Activated T-helper 2 cell treated with anti-CD3 and anti-CD28 coated beads, Interferon-gamma antibody, Interleukin-2, Interleukin-4, amounts not matched to agents 10 μg/mL and 5 μg/mL and 100 μg/mL, durations not matched to agents 14 hours and 24 hours and 36 hours (primary cell): ENCODE measurements at regions not wholly inside any gene's neighbourhood (a gene's known extent, or its start where the extent isn't known, plus 50 kb on each side); places are given as distances from the start of the nearest gene placed in this dataset.
"Not testable (repeated sequence)": the region's sequence is repeated elsewhere in the genome, so short reads cannot be mapped to it uniquely, and the experiment has no call there.

ENCODE experiments used
- DNase-seq: peaks from one replicate; pipeline ENCODE4 v3.0.0; 2021; ENCODE audit warnings: low spot score
- H3K27ac Mint-ChIP-seq: one replicate; pipeline ENCODE4 v1.8.0; 2021; ENCODE audit warnings: mixed read lengths
- H3K27me3 Mint-ChIP-seq: one replicate; pipeline ENCODE4 v1.8.0; 2021; ENCODE audit warnings: low read depth, mixed read lengths
- H3K36me3 Mint-ChIP-seq: one replicate; pipeline ENCODE4 v1.8.0; 2021; ENCODE audit warnings: low read depth, mixed read lengths
- H3K4me1 Mint-ChIP-seq: one replicate; pipeline ENCODE4 v1.8.0; 2021; ENCODE audit warnings: low read depth, mixed read lengths
- H3K4me3 Mint-ChIP-seq: one replicate; pipeline ENCODE4 v1.8.0; 2021; ENCODE audit warnings: low read depth, mild to moderate bottlenecking, moderate library complexity, mixed read lengths
- H3K9me3 Mint-ChIP-seq: one replicate; pipeline ENCODE4 v1.8.0; 2021; ENCODE audit warnings: mixed read lengths
- intact Hi-C: fragments of 100-400 bp; cut with micrococcal nuclease; formaldehyde crosslinking; loops from one replicate; pipeline ENCODE4 v1.15.1; 2023

GRCh38 chr9:25350011-25350410 is 328.2 kb downstream of the TUSC1 start:
- Mint-ChIP-seq H3K27me3 (no peaks in the 10 kb centered on the region), H3K9me3 (peaks cover 28% of the 10 kb centered on the region), H3K4me3 (no peak overlapping the region), H3K4me1 (no peaks in the 10 kb centered on the region), H3K36me3 (no peaks in the 10 kb centered on the region), H3K27ac (no peak overlapping the region)
- intact Hi-C loops, result no loop called here
- no peak for DNase-seq

- Mint-ChIP-seq H3K27me3 (no peaks in the 10 kb centered on the region), H3K4me1 (no peaks in the 10 kb centered on the region), H3K36me3 (no peaks in the 10 kb centered on the region), H3K4me3 (no peak overlapping the region), H3K27ac (no peak overlapping the region), H3K9me3 (peaks cover 39% of the 10 kb centered on the region)
- intact Hi-C loops, result no loop called here
- DNase-seq, result no peak
Observed at GRCh38 chr9:25322142-25322541, 356.1 kb downstream of the TUSC1 start.

GRCh38 chr9:25310961-25311360 is 367.3 kb downstream of the TUSC1 start:
- Mint-ChIP-seq H3K27me3 (no peaks in the 10 kb centered on the region), H3K9me3 (peaks cover 42% of the 10 kb centered on the region), H3K27ac (no peak overlapping the region), H3K4me1 (no peaks in the 10 kb centered on the region), H3K36me3 (no peaks in the 10 kb centered on the region), H3K4me3 (no peak overlapping the region)
- no peak for DNase-seq
- intact Hi-C loops, result no loop called here

GRCh38 chr9:25308549-25308948 is 369.7 kb downstream of the TUSC1 start:
- H3K27ac Mint-ChIP-seq, result no peak overlapping the region
- intact Hi-C loops, result no loop called here
- H3K9me3 Mint-ChIP-seq, result peaks cover 53% of the 10 kb centered on the region
- no peak for DNase-seq
- no peak overlapping the region for H3K4me3 Mint-ChIP-seq
- H3K36me3 Mint-ChIP-seq, result no peaks in the 10 kb centered on the region
- no peaks in the 10 kb centered on the region for H3K27me3 Mint-ChIP-seq
- no peaks in the 10 kb centered on the region for H3K4me1 Mint-ChIP-seq

GRCh38 chr9:25302601-25303000 is 375.6 kb downstream of the TUSC1 start:
- Mint-ChIP-seq H3K4me1 (no peaks in the 10 kb centered on the region), H3K9me3 (peaks cover 47% of the 10 kb centered on the region), H3K4me3 (no peak overlapping the region), H3K27me3 (no peaks in the 10 kb centered on the region), H3K27ac (no peak overlapping the region), H3K36me3 (no peaks in the 10 kb centered on the region)
- intact Hi-C loops, result no loop called here
- no peak for DNase-seq

GRCh38 chr9:25288195-25288594 is 390.0 kb downstream of the TUSC1 start:
- H3K9me3 Mint-ChIP-seq, intact Hi-C loops, H3K27me3 Mint-ChIP-seq, H3K27ac Mint-ChIP-seq, H3K36me3 Mint-ChIP-seq, DNase-seq, H3K4me3 Mint-ChIP-seq, H3K4me1 Mint-ChIP-seq: not testable (repeated sequence)

- no peaks in the 10 kb centered on the region for H3K27me3 Mint-ChIP-seq
- H3K27ac Mint-ChIP-seq, result no peak overlapping the region
- intact Hi-C loops, result no loop called here
- H3K36me3 Mint-ChIP-seq, result no peaks in the 10 kb centered on the region
- peaks cover 12% of the 10 kb centered on the region for H3K9me3 Mint-ChIP-seq
- no peak overlapping the region for H3K4me3 Mint-ChIP-seq
- DNase-seq, result no peak
- H3K4me1 Mint-ChIP-seq, result no peaks in the 10 kb centered on the region
Observed at GRCh38 chr9:25284365-25284764, 393.9 kb downstream of the TUSC1 start.

GRCh38 chr9:25282946-25283345 is 395.3 kb downstream of the TUSC1 start:
- H3K4me1 Mint-ChIP-seq, result no peaks in the 10 kb centered on the region
- DNase-seq, result no peak
- H3K27me3 Mint-ChIP-seq, result no peaks in the 10 kb centered on the region
- intact Hi-C loops, result no loop called here
- H3K36me3 Mint-ChIP-seq, result no peaks in the 10 kb centered on the region
- peaks cover 12% of the 10 kb centered on the region for H3K9me3 Mint-ChIP-seq
- no peak overlapping the region for H3K4me3 Mint-ChIP-seq
- no peak overlapping the region for H3K27ac Mint-ChIP-seq

GRCh38 chr9:25261445-25261844 is 416.8 kb downstream of the TUSC1 start:
- Mint-ChIP-seq H3K36me3 (no peaks in the 10 kb centered on the region), H3K27ac (no peak overlapping the region), H3K9me3 (peaks cover 55% of the 10 kb centered on the region), H3K27me3 (no peaks in the 10 kb centered on the region), H3K4me3 (no peak overlapping the region), H3K4me1 (no peaks in the 10 kb centered on the region)
- DNase-seq, result no peak
- intact Hi-C loops, result no loop called here

- Mint-ChIP-seq H3K9me3 (peaks cover 58% of the 10 kb centered on the region), H3K36me3 (no peaks in the 10 kb centered on the region), H3K27me3 (no peaks in the 10 kb centered on the region), H3K4me1 (no peaks in the 10 kb centered on the region), H3K27ac (no peak overlapping the region), H3K4me3 (no peak overlapping the region)
- intact Hi-C loops, result no loop called here
- DNase-seq, result no peak
Observed at GRCh38 chr9:25260046-25260445, 418.2 kb downstream of the TUSC1 start.

- no peak for DNase-seq
- H3K36me3 Mint-ChIP-seq, result no peaks in the 10 kb centered on the region
- peaks cover 27% of the 10 kb centered on the region for H3K9me3 Mint-ChIP-seq
- H3K27me3 Mint-ChIP-seq, result no peaks in the 10 kb centered on the region
- no peaks in the 10 kb centered on the region for H3K4me1 Mint-ChIP-seq
- no peak overlapping the region for H3K4me3 Mint-ChIP-seq
- no peak overlapping the region for H3K27ac Mint-ChIP-seq
- intact Hi-C loops, result no loop called here
Observed at GRCh38 chr9:25255216-25255615, 423.0 kb downstream of the TUSC1 start.

GRCh38 chr9:25254051-25254450 is 424.2 kb downstream of the TUSC1 start:
- no peak for DNase-seq
- no peak overlapping the region for H3K4me3 Mint-ChIP-seq
- no peaks in the 10 kb centered on the region for H3K27me3 Mint-ChIP-seq
- H3K9me3 Mint-ChIP-seq, result peaks cover 25% of the 10 kb centered on the region
- intact Hi-C loops, result no loop called here
- H3K4me1 Mint-ChIP-seq, result no peaks in the 10 kb centered on the region
- no peaks in the 10 kb centered on the region for H3K36me3 Mint-ChIP-seq
- H3K27ac Mint-ChIP-seq, result no peak overlapping the region

GRCh38 chr9:25241421-25241820 is 436.8 kb downstream of the TUSC1 start:
- no peak overlapping the region for H3K4me3 Mint-ChIP-seq
- intact Hi-C loops, result no loop called here
- no peak overlapping the region for H3K27ac Mint-ChIP-seq
- DNase-seq, result no peak
- H3K36me3 Mint-ChIP-seq, result no peaks in the 10 kb centered on the region
- no peaks in the 10 kb centered on the region for H3K27me3 Mint-ChIP-seq
- peaks cover 48% of the 10 kb centered on the region for H3K9me3 Mint-ChIP-seq
- H3K4me1 Mint-ChIP-seq, result no peaks in the 10 kb centered on the region

GRCh38 chr9:25226901-25227686 is 451.1 kb downstream of the TUSC1 start:
- Mint-ChIP-seq H3K4me3 (no peak overlapping the region), H3K27me3 (no peaks in the 10 kb centered on the region), H3K4me1 (no peaks in the 10 kb centered on the region), H3K27ac (no peak overlapping the region), H3K9me3 (peaks cover 50% of the 10 kb centered on the region), H3K36me3 (no peaks in the 10 kb centered on the region)
- no peak for DNase-seq
- intact Hi-C loops, result no loop called here
